Smooth muscle cell (in vitro differentiated cells): ENCODE measurements at regions not wholly inside any gene's neighbourhood (a gene's known extent, or its start where the extent isn't known, plus 50 kb on each side); places are given as distances from the start of the nearest gene placed in this dataset.

Experiments
- DNase-seq: peaks from one replicate; lab custom pipeline; 2025; ENCODE audit not compliant: unreplicated experiment; lab: John Stamatoyannopoulos, UW
- H2AFZ ChIP-seq: fragments of 200-600 bp; sonication (generic); 2 replicates; pipeline ENCODE4 v1.6.0; 2016; ENCODE audit warnings: antibody characterized with exemption, low read depth, mild to moderate bottlenecking
- H3F3A ChIP-seq: fragments of 200-600 bp; sonication (generic); 2 replicates; pipeline ENCODE4 v1.6.0; 2017; ENCODE audit warnings: antibody characterized with exemption, low read depth
- H3K27ac ChIP-seq: fragments of 200-600 bp; sonication (generic); 2 replicates; pipeline ENCODE4 v1.5.1; 2016; ENCODE audit warnings: low read depth, mild to moderate bottlenecking
- H3K27me3 ChIP-seq: fragments of 200-600 bp; sonication (generic); 2 replicates; pipeline ENCODE4 v1.6.1; 2016; ENCODE audit warnings: low read depth, mild to moderate bottlenecking
- H3K36me3 ChIP-seq: fragments of 200-600 bp; sonication (generic); 2 replicates; pipeline ENCODE4 v1.5.1; 2016; ENCODE audit warnings: low read depth
- H3K4me1 ChIP-seq: fragments of 200-600 bp; sonication (generic); 2 replicates; pipeline ENCODE4 v1.5.1; 2016; ENCODE audit warnings: low read depth
- H3K4me2 ChIP-seq: fragments of 200-600 bp; sonication (generic); 2 replicates; pipeline ENCODE4 v1.6.0; 2016; ENCODE audit warnings: mild to moderate bottlenecking
- H3K4me3 ChIP-seq: fragments of 200-600 bp; sonication (generic); 2 replicates; pipeline ENCODE4 v1.5.1; 2016; ENCODE audit warnings: mild to moderate bottlenecking
- H3K79me2 ChIP-seq: fragments of 200-600 bp; sonication (generic); 2 replicates; pipeline ENCODE4 v1.6.0; 2016; ENCODE audit warnings: low read depth, mild to moderate bottlenecking
- H3K9ac ChIP-seq: fragments of 200-600 bp; sonication (generic); 2 replicates; pipeline ENCODE4 v1.6.0; 2016; ENCODE audit warnings: low read depth
- H3K9me3 ChIP-seq: fragments of 200-600 bp; sonication (generic); replicated peaks from 2 replicates; pipeline ENCODE4 v1.5.1; 2016; ENCODE audit warnings: low read depth
- H4K20me1 ChIP-seq: fragments of 200-600 bp; sonication (generic); 2 replicates; pipeline ENCODE4 v1.6.0; 2016; ENCODE audit warnings: low read depth
- WGBS: methylation state at CpG from one replicate; pipeline ENCODE4 v1.1.7; 2016; ENCODE audit warnings: low lambda C conversion rate; 5-methylcytosine and 5-hydroxymethylcytosine counted together
- TF ChIP-seq, protein P1 (sequence below): fragments of 200-600 bp; sonication (generic); IDR thresholded peaks from 2 replicates; pipeline ENCODE4 v1.5.1; 2017; ENCODE audit warnings: borderline replicate concordance, mild to moderate bottlenecking, antibody characterized with exemption; ENCODE audit not compliant: insufficient read depth, poor library complexity, severe bottlenecking

- peaks cover 22% of the 10 kb centered on the region for H3K4me1 ChIP-seq
- H2AFZ ChIP-seq, result no peak overlapping the region
- DNase-seq, result no peak
- no peak overlapping the region for H3K9ac ChIP-seq
- H3F3A ChIP-seq, result peaks cover 7% of the 10 kb centered on the region
- no peak overlapping the region for H3K4me3 ChIP-seq
- H3K9me3 ChIP-seq, result no peaks in the 10 kb centered on the region
- H3K79me2 ChIP-seq, result no peaks in the 10 kb centered on the region
- H3K27ac ChIP-seq, result no peak overlapping the region
- H3K27me3 ChIP-seq, result no peaks in the 10 kb centered on the region
- WGBS, result 70% methylated on average over 7 of the region's 7 CpGs
- TF ChIP-seq, protein P1, sequence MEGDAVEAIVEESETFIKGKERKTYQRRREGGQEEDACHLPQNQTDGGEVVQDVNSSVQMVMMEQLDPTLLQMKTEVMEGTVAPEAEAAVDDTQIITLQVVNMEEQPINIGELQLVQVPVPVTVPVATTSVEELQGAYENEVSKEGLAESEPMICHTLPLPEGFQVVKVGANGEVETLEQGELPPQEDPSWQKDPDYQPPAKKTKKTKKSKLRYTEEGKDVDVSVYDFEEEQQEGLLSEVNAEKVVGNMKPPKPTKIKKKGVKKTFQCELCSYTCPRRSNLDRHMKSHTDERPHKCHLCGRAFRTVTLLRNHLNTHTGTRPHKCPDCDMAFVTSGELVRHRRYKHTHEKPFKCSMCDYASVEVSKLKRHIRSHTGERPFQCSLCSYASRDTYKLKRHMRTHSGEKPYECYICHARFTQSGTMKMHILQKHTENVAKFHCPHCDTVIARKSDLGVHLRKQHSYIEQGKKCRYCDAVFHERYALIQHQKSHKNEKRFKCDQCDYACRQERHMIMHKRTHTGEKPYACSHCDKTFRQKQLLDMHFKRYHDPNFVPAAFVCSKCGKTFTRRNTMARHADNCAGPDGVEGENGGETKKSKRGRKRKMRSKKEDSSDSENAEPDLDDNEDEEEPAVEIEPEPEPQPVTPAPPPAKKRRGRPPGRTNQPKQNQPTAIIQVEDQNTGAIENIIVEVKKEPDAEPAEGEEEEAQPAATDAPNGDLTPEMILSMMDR, result no peak
- H4K20me1 ChIP-seq, result no peaks in the 10 kb centered on the region
- H3K4me2 ChIP-seq, result no peak overlapping the region
- H3K36me3 ChIP-seq, result no peaks in the 10 kb centered on the region
Measured at GRCh38 chr5:35369965-35370790, 139.9 kb upstream of the PRLR start.

DNA sequence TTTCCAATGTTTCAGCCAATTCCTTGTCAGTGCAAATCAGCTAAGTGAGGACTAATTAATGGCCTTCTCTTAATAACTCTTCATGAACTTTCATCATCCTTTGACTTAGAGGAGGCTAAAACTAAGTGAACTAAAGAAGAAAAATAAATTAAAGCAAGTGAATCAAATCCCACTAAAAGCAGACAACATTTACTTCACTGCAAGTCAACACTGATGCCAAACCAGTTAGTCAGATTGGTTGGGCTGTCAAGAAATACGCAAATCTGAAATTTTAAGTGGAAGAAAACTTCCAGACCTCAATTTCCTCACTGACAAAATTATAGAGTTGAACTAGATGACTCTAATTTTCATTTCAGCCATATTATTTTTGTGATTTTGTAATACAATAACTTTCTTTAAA lies 137.2 kb upstream of the PRLR start:
- Histone ChIP-seq H3K4me1 (peaks cover 31% of the 10 kb centered on the region), H3K4me3 (no peak overlapping the region), H3F3A (peaks cover 7% of the 10 kb centered on the region), H3K9ac (no peak overlapping the region), H3K9me3 (no peaks in the 10 kb centered on the region), H4K20me1 (no peaks in the 10 kb centered on the region), H3K36me3 (no peaks in the 10 kb centered on the region), H3K27me3 (no peaks in the 10 kb centered on the region), H2AFZ (no peak overlapping the region), H3K79me2 (no peaks in the 10 kb centered on the region), H3K27ac (peak overlapping the region; percentile 70), H3K4me2 (peak overlapping the region; percentile 52)
- no peak for DNase-seq
- whole genome bisulfite sequencing, result 25% methylated on average over 1 of the region's 1 CpG
- TF ChIP-seq, protein P1, result no peak

GRCh38 chr5:35365758-35366157 lies 135.5 kb upstream of the PRLR start:
- Histone ChIP-seq H3F3A (peaks cover 7% of the 10 kb centered on the region), H4K20me1 (no peaks in the 10 kb centered on the region), H3K4me3 (no peak overlapping the region), H3K27ac (peak overlapping the region; percentile 70), H3K36me3 (no peaks in the 10 kb centered on the region), H3K4me1 (peaks cover 26% of the 10 kb centered on the region), H3K27me3 (no peaks in the 10 kb centered on the region), H3K9ac (peak overlapping the region; percentile 34), H3K9me3 (no peaks in the 10 kb centered on the region), H2AFZ (no peak overlapping the region), H3K4me2 (peak overlapping the region; percentile 52), H3K79me2 (no peaks in the 10 kb centered on the region)
- DNase-seq, result no peak
- WGBS, result 4% methylated on average over 3 of the region's 3 CpGs
- TF ChIP-seq, protein P1, result no peak

- H3K4me1 ChIP-seq, result peaks cover 17% of the 10 kb centered on the region
- no peaks in the 10 kb centered on the region for H3K9me3 ChIP-seq
- no peaks in the 10 kb centered on the region for H3K36me3 ChIP-seq
- H2AFZ ChIP-seq, result no peak overlapping the region
- H3K4me3 ChIP-seq, result no peak overlapping the region
- H3F3A ChIP-seq, result peaks cover 7% of the 10 kb centered on the region
- WGBS, result 58% methylated on average over 2 of the region's 2 CpGs
- DNase-seq, result no peak
- TF ChIP-seq, protein P1, result no peak
- no peaks in the 10 kb centered on the region for H3K27me3 ChIP-seq
- H3K9ac ChIP-seq, result no peak overlapping the region
- H3K79me2 ChIP-seq, result no peaks in the 10 kb centered on the region
- H3K4me2 ChIP-seq, result peak overlapping the region; percentile 52
- no peaks in the 10 kb centered on the region for H4K20me1 ChIP-seq
- H3K27ac ChIP-seq, result peak overlapping the region; percentile 3
Measured at GRCh38 chr5:35364350-35364749, 134.1 kb upstream of the PRLR start.
